HG02623 (cell line): ENCODE measurements at regions not wholly inside any gene's neighbourhood (a gene's known extent, or its start where the extent isn't known, plus 50 kb on each side); places are given as distances from the start of the nearest gene placed in this dataset.

Source experiments
- ATAC-seq: cut with Tn5 transposase; IDR thresholded peaks from one replicate; pipeline ENCODE4 v1.9.1; 2021; ENCODE audit warnings: moderate library complexity; ENCODE audit not compliant: unreplicated experiment

- ATAC-seq, result no peak
Observed at GRCh38 chr13:84272877-84273562, 390.7 kb upstream of the SLITRK1 start.

- no peak for ATAC-seq
Observed at GRCh38 chr13:84265257-84265764, 383.0 kb upstream of the SLITRK1 start.

GRCh38 chr13:84263354-84264069, 381.2 kb upstream of the SLITRK1 start:
- ATAC-seq, result no peak

GRCh38 chr13:84255226-84255797, 373.0 kb upstream of the SLITRK1 start:
- ATAC-seq, result no peak

- no peak for ATAC-seq
Observed at GRCh38 chr13:84249463-84249862, 367.2 kb upstream of the SLITRK1 start.

GRCh38 chr13:84243340-84243739, 361.1 kb upstream of the SLITRK1 start:
- ATAC-seq, result no peak

- ATAC-seq, result no peak
Observed at GRCh38 chr13:84239032-84239431, 356.8 kb upstream of the SLITRK1 start.

- ATAC-seq, result no peak
Observed at GRCh38 chr13:84238381-84238780, 356.1 kb upstream of the SLITRK1 start.

- no peak for ATAC-seq
Observed at GRCh38 chr13:84237143-84237542, 354.9 kb upstream of the SLITRK1 start.

- no peak for ATAC-seq
Observed at GRCh38 chr13:84234416-84234815, 352.1 kb upstream of the SLITRK1 start.

GRCh38 chr13:84230568-84230967, 348.3 kb upstream of the SLITRK1 start:
- no peak for ATAC-seq

GRCh38 chr13:84211048-84211447, 328.8 kb upstream of the SLITRK1 start:
- ATAC-seq, result no peak

- ATAC-seq, result no peak
Observed at GRCh38 chr13:84208246-84208910, 326.1 kb upstream of the SLITRK1 start.

GRCh38 chr13:84207509-84207908, 325.2 kb upstream of the SLITRK1 start:
- no peak for ATAC-seq

- no peak for ATAC-seq
Observed at GRCh38 chr13:84200971-84201370, 318.7 kb upstream of the SLITRK1 start.

- no peak for ATAC-seq
Observed at GRCh38 chr13:84192125-84192524, 309.9 kb upstream of the SLITRK1 start.

GRCh38 chr13:84191139-84191538, 308.9 kb upstream of the SLITRK1 start:
- no peak for ATAC-seq

GRCh38 chr13:84187626-84188025, 305.4 kb upstream of the SLITRK1 start:
- ATAC-seq, result no peak

GRCh38 chr13:84139561-84140158, 257.4 kb upstream of the SLITRK1 start:
- no peak for ATAC-seq

- ATAC-seq, result peak; percentile 97
Observed at GRCh38 chr13:84137292-84137691, 255.0 kb upstream of the SLITRK1 start.

- ATAC-seq, result no peak
Observed at GRCh38 chr13:84136582-84136981, 254.3 kb upstream of the SLITRK1 start.
